CD4-positive, alpha-beta T cell treated with Interleukin-17A for 1 hour (primary cell): ENCODE measurements at regions not wholly inside any gene's neighbourhood (a gene's known extent, or its start where the extent isn't known, plus 50 kb on each side); places are given as distances from the start of the nearest gene placed in this dataset.

Experiments
- DNase-seq: peaks from one replicate; pipeline ENCODE4 v3.0.0-alpha.2; 2020

DNA sequence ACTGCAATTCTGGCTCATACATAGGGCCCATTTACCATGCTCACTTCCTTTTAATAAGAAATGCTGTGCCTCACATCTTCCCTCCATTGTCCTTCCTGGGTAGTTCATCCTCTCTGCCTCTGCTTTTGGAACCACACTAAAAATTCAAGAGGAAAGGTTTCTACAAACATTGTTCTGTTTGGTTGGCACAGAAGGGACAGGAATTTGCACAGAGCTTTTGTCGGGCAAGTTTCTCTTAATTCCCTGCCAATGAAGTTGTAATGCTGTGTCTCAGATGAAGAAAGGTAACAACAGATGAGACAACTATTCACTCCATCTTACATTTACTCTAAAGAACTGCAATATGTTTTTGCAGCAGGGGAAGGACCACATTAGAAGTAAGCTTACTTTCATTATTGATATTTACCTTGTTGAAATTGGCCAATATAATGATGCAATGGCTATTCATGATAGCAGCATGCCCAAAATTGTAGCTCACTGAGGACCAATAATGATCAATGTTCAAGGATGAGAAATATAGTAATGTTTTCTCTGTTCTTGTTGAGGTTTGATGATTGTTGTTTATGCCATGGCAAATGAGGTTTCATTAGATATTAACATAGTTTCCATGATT is 82.5 kb upstream of the HMHB1 start:
- DNase-seq = no peak

DNA sequence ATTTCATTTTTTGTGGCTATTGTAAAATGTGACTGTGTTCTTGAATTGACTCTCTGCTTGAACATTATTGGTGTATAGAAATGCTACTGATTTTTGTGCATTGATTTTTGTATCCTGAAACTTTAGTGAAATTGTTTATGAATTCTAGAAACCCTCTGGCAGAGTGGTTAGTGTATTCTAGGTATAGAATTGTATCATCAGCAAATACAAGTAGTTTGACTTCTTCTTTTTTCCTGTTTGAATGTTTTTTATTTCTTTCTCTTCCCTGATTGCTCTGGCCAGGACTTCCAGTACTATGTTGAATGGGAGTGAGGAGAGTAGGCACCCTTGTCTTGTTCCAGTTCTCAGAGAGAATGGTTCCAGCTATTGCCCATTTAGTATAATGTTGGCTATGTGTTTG is 88.8 kb upstream of the HMHB1 start:
- no peak for DNase-seq

DNA sequence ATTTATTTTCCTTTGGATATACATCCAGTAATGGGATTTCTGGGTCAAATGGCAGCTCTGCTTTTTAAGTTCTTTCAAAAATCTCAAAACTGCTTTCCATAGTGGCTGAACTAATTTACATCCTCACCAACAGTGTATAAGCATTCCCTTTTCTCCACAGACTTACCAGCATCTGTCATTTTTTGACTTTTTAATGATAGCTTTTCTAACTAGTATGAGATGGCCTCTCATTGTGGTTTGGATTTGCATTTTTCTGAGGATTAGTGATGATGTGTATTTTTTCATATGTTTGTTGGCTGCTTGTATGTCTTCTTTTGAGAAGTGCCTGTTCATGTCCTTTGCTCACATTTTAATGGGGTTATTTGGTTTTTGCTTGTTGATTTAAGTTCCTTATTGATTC is 90.0 kb upstream of the HMHB1 start:
- DNase-seq = no peak

DNA sequence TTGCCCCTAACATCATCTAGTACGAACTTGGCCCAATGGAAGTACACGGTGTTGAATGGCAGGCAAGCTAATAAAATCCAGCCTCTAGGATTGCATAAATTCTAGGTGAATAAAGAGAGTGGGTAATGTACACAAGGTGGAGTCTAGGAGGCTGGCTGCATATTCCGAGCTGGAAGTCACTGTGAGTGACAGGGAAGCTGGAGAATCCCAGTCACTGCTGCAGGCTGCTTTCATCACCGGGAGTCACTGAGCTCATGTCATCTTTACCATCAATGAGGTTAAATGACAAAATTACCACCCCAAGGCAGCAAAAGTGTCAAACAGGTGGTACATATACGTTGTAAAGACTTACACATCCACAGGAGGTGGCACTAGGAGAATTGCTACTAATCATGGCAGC is 91.3 kb upstream of the HMHB1 start:
- no peak for DNase-seq

DNA sequence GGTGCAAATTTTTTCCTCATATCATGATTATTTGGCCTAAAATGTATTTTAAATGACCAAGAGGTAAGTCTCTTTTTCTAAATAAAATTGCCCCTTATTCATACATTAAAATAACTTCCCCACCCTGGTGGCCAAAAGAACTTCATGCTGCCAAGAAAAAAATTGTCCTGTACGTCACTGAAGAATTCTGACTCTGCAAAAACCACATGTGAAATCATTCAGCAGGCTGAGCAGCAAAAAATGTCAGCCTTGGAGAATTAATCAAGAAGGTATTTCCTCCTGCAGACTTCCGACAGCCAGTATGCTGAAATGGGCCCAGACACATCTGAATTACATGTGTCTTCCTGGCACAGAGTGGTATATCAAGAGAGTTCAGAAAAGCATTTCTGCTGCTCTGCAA is 94.6 kb upstream of the HMHB1 start:
- no peak for DNase-seq

DNA sequence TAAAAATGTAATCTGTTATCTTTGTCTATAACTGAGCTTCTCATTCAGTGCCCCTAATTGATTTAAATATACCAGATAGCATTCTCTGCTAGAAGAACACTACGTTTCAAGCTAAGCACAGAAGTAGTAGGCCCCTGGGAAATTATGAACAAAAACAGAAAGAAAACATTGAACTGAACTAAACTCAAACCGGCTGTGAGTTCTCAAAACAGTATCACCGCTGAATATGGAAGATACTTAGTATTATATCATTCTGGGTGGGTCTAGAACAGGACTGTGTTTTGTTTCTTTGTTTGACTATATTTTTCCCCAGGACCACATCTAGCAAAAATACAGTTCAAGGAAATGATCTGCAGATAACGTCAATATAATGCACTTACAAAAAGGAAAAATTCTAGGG is 95.1 kb upstream of the HMHB1 start:
- no peak for DNase-seq

DNA sequence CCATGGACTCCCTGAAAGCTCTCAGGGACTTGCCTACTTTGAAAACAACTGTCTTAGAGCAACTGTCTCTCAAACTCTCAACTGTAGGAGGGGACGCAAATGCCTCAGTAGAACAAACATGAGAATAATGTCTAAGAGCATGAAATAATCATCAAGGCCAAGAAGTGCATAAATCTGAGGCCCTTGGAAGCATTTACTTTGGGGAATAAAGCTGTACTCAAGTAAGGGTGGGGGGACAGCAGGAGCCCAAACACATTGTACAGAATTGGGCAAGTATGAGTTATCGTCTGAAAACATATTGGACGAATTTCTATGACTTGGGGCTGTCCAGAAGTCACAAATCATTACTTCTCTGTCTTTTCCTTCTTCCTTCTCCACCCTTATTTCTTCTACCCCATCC is 96.3 kb upstream of the HMHB1 start:
- DNase-seq = no peak

DNA sequence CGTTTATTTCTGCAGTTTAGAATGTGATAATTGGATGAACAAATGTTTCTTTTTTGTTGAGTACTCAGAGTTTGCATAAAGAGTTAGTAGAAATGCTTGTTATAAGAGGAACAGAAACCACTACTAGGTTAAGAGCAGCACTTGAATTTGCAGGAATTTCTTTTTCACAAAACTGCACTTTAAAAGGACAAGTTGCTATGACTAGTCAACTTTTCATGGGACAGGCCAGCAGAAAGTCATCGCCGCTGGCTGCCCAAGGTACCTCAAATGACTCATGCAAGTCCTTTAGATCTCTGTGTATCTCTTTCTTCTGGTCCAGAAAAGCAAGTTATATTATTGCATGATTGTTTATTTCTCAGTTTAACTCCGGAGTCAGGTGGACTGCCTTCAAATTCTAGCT is 97.3 kb upstream of the HMHB1 start:
- no peak for DNase-seq

DNA sequence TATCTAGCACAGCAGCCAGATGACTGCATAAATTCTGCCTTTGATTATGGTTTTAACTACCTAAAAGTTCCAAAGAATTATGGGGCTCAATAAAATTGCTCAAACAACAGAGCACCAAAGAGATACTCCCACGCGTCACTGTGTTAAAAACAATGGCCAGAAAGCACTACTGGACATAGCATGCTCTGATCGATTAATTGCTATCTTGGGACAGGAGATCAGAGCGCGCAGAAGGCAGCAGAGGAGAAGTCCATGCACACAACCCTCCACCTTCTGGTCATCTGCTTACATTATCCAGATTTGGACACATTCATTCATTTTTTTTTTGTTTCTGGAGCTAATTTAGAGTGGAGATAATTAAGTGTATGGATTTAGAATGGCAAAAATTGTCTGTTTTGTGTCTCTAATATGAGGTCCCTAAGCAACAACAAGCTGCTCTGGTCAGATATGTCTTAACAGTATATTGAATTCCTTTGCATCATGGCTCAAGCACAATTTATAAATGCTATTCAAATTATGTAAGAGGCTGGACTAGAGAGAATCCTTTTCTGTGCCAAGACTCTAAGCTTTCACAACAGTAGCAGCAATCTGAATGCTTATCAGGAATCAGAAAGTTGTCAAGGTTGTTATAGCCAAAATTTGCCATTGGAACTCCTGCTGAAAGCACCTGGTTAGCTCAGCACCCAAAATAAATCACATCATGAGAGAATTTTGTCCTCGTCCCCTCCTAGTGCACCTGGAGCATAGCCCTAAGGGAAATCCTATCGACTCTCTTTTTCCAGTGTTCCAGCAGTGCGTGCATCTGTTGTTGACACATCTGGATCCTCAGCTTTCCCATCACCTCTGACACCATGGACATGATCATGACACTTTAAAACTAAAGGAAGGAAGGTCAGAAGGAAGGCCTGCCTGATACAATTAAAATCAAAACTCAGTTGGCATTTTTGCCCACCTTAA is 98.6 kb upstream of the HMHB1 start:
- no peak for DNase-seq

DNA sequence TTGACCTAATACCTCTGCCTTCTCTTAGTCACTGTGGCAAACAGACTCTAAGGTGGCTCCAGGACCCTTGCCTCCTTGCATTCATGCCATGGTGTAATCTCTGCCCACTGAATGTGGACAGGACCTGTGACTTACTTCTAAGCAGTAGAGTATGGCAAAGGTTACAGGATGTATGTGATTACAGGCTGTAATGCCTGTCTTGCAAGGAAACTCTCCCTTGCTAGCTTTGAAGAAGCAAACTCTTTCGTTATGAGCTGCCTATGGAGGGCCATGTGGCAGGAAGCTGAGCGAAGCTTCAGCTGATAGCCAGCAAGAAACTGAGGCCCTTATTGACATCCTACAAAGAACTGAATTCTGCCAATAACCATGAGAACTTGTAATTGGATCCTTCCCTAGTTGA is 103.3 kb upstream of the HMHB1 start:
- no peak for DNase-seq

DNA sequence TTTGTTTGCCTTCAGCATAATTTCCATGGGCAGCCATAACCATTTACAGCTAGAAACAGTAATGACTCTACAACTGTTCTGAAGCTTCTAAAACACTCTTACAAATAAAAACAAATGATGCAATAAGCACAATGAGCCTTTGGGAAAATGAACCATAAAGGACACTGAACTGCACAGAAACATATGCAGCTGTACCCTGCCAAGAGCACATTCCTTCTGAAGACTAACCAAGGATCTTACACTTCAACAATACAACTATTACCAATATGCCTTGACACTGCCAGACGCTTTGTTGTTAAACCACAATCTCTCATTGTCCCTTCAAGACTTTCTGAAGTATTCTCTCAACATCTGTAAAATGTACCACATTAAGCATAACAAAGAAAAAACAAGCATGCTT is 104.2 kb upstream of the HMHB1 start:
- no peak for DNase-seq

DNA sequence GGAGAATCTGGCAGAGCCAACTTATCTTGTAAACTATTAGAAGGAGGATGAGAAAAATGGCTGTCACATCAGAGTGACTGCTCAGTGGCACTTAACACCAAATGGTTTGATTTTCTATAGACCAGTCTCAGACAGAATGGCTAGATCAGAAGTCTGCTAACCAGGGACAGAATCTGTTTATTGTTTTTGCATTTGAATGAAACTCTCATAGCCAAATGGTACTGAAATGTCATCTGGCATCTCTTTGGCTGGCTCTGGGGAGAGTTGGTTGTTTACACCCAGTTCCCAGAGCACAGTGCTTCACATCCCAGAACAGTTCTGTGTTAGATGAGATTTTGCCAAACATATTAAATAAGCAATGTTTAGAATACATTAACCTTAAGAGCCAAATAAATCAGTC is 106.6 kb upstream of the HMHB1 start:
- no peak for DNase-seq

DNA sequence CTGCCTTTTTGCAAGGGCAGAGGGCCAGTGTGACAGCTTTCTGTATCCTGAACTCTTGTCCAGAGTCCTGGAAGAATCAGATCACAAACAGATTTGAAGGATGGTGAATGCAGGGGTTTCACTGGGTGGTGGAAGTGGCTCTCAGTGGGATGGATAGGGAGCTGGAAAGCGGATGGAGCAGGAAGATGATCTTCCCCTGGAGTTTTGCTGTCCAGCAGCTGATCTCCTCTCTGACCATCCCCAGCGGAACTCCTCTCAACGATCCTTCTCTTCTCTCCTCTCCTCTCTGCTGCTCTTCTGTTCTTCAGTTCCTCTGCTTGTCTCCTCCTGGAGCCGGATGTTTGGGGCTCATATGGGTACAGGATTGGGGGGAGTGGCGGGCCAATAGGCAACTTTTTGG is 108.3 kb upstream of the HMHB1 start:
- no peak for DNase-seq

DNA sequence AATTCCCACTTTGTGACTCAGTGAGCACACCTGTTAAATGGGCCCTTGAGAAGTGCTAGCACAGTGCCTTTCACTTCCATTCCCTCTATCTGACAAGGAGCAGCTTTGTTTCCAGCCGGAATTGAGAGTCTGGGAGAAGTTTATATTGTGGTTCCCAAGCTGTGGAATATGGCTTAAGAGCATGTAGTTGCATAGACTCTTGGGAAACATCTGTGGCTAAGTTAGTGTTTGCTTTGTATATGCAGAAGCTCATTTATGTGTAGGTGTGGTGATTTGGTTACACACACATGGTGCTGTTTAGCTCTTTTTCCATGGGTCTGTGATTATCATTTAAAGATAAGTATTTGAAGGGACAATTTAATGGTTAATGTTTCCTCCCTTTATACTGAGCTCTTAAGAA is 110.5 kb upstream of the HMHB1 start:
- DNase-seq = no peak

DNA sequence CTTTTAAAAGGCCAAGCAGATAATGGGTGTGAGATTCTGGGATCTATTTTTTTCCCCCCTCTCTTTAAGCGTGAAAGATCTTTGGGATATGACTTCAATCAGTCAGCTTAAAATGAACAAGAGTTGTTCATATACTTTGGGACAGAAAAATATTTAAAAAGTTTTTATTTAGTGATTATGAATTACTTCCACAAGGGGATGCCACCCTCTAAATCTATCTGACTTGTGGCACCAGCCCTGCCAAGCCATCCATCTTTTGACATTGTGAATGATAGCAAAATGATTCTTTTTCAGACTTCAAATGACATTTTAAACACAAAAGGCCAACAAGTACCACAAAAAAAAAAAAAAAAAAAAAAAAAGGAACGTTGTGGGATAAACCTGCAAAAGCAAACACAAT is 111.0 kb upstream of the HMHB1 start:
- DNase-seq = no peak

DNA sequence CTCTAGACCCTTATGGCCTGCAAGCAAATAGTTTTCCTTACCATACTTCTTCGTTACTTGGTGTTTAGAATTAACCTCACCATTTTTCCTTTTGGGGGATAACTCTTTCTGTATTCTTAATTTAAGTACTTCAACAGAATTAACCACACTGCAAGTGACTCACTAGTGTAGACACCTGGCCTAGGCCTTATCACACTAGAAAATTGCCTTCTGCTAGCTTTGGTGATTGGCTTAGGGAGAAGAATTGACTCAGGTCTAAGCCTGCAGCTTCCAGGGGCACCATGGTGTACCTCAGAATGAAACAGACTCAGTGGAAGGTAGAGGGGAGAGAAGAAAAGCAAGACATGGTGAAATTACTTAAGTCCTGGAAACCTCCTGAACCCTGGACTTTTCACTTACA is 112.8 kb upstream of the HMHB1 start:
- DNase-seq = no peak

DNA sequence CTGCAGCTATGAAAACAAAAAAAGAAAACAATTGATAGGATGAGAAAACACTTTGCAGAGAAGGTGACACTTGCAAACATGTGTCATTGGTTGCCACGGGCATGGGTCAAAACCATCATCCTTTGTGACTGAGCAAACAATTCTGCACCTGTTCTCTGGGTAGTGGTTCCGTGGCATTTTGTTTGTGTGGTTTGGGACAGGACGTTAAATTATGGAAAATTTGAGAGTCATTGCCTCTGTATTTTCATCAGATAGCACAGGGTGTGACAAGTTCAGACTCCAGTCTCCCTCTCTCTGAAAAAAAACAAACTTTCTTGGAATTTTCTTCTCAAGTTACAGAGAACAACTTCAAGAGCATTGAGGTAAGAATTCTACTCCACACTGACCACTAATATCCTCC is 113.4 kb upstream of the HMHB1 start:
- DNase-seq = no peak

DNA sequence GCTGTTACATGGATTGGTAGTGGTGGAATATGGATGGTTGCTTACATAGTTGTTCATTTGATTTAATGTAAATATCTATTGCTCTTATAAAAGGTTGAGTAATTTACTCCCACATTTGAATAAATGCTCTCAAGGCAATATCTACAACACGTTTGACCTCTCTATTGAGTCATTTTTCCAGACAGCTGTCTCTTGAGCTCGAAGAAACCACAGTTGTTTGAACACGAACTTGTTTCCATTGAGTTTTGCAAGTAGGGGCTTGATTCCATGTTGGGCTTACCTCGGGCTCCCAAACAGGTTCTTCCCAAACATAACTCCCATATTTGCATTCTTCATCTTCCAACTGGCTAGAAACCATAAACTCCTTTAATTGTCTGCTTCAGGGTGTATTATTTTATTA is 115.0 kb upstream of the HMHB1 start:
- no peak for DNase-seq

DNA sequence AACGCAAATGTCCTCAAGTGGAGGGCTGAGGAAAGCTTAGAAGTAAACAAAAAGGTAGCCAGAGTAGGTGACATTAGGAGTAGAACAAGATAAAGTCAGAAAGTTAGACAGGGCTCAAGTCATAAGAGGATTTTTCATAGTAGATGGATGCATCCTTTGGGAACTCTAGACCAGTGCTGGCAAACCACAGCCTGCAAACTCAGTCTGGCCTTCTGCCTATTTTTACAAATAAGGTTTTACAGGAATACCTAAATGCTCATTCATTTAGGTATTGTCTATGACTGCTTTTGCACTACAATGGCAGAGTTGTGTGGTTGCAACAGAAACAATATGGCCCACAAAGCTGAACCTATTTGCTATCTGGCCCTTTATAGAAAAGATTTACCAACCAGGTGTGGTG is 116.0 kb upstream of the HMHB1 start:
- DNase-seq = no peak

DNA sequence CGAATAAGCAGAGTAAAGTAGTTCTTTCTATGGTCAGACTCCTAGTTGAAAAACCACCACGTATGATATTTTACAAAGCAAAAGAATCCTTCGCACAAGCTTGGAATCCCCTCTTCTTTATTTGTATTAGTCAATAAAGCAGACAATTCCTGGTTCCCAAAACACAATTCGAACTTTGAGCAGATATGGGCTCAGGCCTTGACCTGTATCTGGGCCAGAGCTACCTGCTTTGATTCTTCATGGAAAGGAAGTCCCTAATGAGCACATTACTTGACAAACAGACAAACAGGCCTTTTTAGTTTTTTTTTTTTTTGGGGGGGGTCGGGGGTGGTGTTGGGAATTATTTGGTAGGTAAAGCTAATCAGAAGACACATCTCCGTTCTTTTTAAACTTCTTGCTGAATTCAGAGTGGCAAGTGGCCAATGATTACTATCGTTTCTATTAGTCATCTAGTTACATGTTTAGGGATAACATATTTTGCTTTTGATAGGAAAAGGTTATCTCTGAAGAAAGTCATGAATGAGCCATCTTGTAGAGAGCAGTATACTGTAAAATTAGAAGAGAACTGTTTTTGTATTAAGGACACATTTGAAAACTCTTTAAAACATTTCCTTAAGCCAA is 116.6 kb upstream of the HMHB1 start:
- DNase-seq = no peak

DNA sequence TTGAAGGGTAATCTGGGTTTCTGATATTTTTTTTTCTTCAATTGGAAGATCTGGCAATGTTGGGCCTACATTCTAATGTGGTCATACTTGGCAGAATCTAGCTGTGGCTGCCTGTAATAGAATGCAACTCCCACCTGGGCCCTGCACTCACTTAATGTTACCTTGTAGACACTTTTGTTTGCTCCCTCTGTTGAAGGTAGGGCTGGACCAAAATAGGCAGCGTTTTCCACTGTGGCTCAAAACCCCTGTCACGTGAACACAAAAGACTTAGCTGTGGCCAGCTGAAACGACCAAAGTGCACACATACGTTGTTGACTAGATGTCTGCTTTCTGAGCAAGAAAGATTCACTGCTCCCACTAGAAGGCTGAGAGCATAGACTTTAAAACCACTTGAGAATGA is 117.6 kb upstream of the HMHB1 start:
- DNase-seq = no peak

DNA sequence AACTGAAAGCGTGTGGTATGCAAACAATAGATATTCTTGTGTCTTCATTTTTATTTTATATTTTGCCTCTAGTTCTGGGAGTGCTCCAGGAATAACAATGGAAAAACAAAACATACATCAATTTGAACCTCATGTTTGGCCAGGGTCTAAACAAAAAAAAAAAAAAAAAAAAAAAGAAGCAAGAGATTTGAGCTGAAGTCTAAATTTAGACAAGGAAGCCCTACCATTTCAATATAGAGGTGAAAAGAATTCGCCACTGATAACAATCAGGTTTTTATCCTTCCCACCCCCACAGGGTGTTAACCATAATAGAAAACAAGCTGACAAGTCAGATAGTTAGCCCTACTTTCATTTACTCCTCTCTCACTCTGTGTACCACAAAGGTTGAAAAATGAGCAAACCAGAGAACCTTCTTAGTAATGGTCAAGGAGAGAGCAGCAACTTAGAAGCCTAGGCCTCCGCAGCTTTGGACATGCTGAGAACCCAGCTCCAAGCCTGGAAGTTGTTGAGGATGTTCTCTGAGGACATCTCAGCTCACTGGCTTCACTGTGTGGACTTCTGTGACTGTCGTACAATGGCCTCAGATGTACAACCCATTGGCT is 118.2 kb upstream of the HMHB1 start:
- peak; percentile 57 for DNase-seq

DNA sequence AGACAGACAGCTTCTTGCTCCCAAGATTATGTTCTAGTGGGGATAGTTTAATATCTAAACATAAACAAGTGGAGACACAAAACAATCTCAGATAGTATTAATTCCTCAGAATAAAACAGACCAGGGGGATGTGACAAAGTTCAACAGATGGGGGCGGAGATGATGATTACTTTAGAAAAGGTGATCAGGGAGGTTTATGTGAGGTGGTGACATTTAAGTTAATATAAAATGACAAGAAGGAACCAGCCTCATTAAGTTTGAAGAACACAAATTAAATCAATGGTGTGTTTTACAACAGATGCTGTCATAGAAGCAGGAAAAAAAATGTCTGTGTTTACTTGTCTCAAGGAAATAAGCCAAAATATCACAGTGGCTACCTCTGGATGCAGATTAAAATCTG is 119.6 kb upstream of the HMHB1 start:
- DNase-seq = no peak

DNA sequence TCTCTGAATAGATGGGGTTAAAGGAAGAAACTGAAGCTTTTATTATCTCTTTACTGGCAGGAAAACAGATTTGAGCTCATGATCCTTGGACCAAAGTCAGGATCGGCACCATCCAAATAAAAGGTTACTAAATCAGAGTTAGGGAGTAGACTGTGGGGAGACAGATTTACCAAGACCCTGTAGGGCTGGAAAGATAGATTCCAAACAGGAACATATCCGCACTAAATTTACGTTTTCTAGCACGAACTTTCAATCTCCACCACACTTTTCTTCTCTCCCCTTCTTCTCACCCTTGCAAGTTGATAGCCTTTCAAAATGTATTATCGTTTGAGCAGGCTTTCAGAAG is 120.0 kb upstream of the HMHB1 start:
- no peak for DNase-seq
